Osteocyte (in vitro differentiated cells): ENCODE measurements at regions not wholly inside any gene's neighbourhood (a gene's known extent, or its start where the extent isn't known, plus 50 kb on each side); places are given as distances from the start of the nearest gene placed in this dataset.

Source experiments
- DNase-seq: peaks from one replicate; pipeline ENCODE4 v3.0.0; 2021; ENCODE audit warnings: mixed read lengths; ENCODE audit not compliant: unreplicated experiment; ENCODE audit errors: extremely low spot score
- H3K27ac Mint-ChIP-seq: one replicate; pipeline ENCODE4 v1.8.0; 2021; ENCODE audit warnings: mild to moderate bottlenecking, mixed read lengths; ENCODE audit not compliant: unreplicated experiment
- H3K27me3 Mint-ChIP-seq: one replicate; pipeline ENCODE4 v1.8.0; 2021; ENCODE audit warnings: mixed read lengths; ENCODE audit not compliant: unreplicated experiment
- H3K36me3 Mint-ChIP-seq: one replicate; pipeline ENCODE4 v1.8.0; 2021; ENCODE audit warnings: mixed read lengths; ENCODE audit not compliant: unreplicated experiment
- H3K4me1 Mint-ChIP-seq: one replicate; pipeline ENCODE4 v1.8.0; 2021; ENCODE audit warnings: mixed read lengths; ENCODE audit not compliant: unreplicated experiment
- H3K4me3 Mint-ChIP-seq: one replicate; pipeline ENCODE4 v1.8.0; 2021; ENCODE audit warnings: mild to moderate bottlenecking, moderate library complexity, mixed read lengths; ENCODE audit not compliant: unreplicated experiment
- H3K9me3 Mint-ChIP-seq: one replicate; pipeline ENCODE4 v1.8.0; 2021; ENCODE audit warnings: mixed read lengths; ENCODE audit not compliant: unreplicated experiment
- CTCF ChIP-seq: fragments of 200-600 bp; sonication (generic); IDR thresholded peaks from 2 replicates; pipeline ENCODE4 v1.5.0; 2021; ENCODE audit warnings: antibody characterized with exemption, mild to moderate bottlenecking, moderate library complexity

- Mint-ChIP-seq H3K27me3 (peaks cover 23% of the 10 kb centered on the region), H3K9me3 (peaks cover 5% of the 10 kb centered on the region), H3K4me3 (no peak overlapping the region), H3K27ac (no peak overlapping the region), H3K4me1 (no peaks in the 10 kb centered on the region), H3K36me3 (no peaks in the 10 kb centered on the region)
- no peak for TF ChIP-seq CTCF
- no peak for DNase-seq
These were observed 651.0 kb upstream of the PLXNA2 start for GRCh38 chr1:208895181-208895580.

- Mint-ChIP-seq H3K36me3 (no peaks in the 10 kb centered on the region), H3K27ac (no peak overlapping the region), H3K27me3 (peaks cover 23% of the 10 kb centered on the region), H3K4me1 (no peaks in the 10 kb centered on the region), H3K9me3 (peaks cover 5% of the 10 kb centered on the region), H3K4me3 (no peak overlapping the region)
- TF ChIP-seq CTCF, result no peak
- DNase-seq, result no peak
These were observed 651.6 kb upstream of the PLXNA2 start for GRCh38 chr1:208895820-208896219.

GRCh38 chr1:208896768-208897167 lies 652.6 kb upstream of the PLXNA2 start:
- TF ChIP-seq CTCF, result no peak
- H3K36me3 Mint-ChIP-seq, result no peaks in the 10 kb centered on the region
- no peak overlapping the region for H3K4me3 Mint-ChIP-seq
- no peaks in the 10 kb centered on the region for H3K4me1 Mint-ChIP-seq
- H3K27ac Mint-ChIP-seq, result no peak overlapping the region
- peaks cover 23% of the 10 kb centered on the region for H3K27me3 Mint-ChIP-seq
- H3K9me3 Mint-ChIP-seq, result peaks cover 5% of the 10 kb centered on the region
- no peak for DNase-seq

- Mint-ChIP-seq H3K9me3 (peaks cover 5% of the 10 kb centered on the region), H3K27me3 (peaks cover 22% of the 10 kb centered on the region), H3K4me3 (no peak overlapping the region), H3K36me3 (no peaks in the 10 kb centered on the region), H3K4me1 (no peaks in the 10 kb centered on the region), H3K27ac (no peak overlapping the region)
- TF ChIP-seq CTCF, result no peak
- DNase-seq, result no peak
These were observed 655.3 kb upstream of the PLXNA2 start for GRCh38 chr1:208899438-208899837.

- Mint-ChIP-seq H3K4me3 (no peak overlapping the region), H3K27me3 (peaks cover 10% of the 10 kb centered on the region), H3K27ac (no peak overlapping the region), H3K9me3 (no peaks in the 10 kb centered on the region), H3K36me3 (no peaks in the 10 kb centered on the region), H3K4me1 (no peaks in the 10 kb centered on the region)
- no peak for DNase-seq
- no peak for TF ChIP-seq CTCF
These were observed 659.2 kb upstream of the PLXNA2 start for GRCh38 chr1:208903251-208903905.
